BLaER1 treated with 17β-estradiol and CSF1 and Interleukin-3, amounts not matched to agents 10 nM and 100 nM (cell line): ENCODE measurements at regions not wholly inside any gene's neighbourhood (a gene's known extent, or its start where the extent isn't known, plus 50 kb on each side); places are given as distances from the start of the nearest gene placed in this dataset.

Experiments used
- H3K27ac ChIP-seq, 11 experiments: shearing (Covaris generic); formaldehyde crosslinking; 2 replicates each; pipeline ENCODE4 v1.8.1; 2022
- H3K27me3 ChIP-seq, 11 experiments: shearing (Covaris generic); formaldehyde crosslinking; 2 replicates each; pipeline ENCODE4 v1.8.1; 2022
- H3K36me3 ChIP-seq, 11 experiments: shearing (Covaris generic); formaldehyde crosslinking; 2 replicates each; pipeline ENCODE4 v1.8.1; 2022
- H3K4me1 ChIP-seq, 10 experiments: shearing (Covaris generic); formaldehyde crosslinking; 2 replicates each; pipeline ENCODE4 v1.8.1; 2022
- H3K4me2 ChIP-seq, 11 experiments: shearing (Covaris generic); formaldehyde crosslinking; 2 replicates each; pipeline ENCODE4 v1.8.1; 2022
- H3K4me3 ChIP-seq, 10 experiments: shearing (Covaris generic); formaldehyde crosslinking; 2 replicates each; pipeline ENCODE4 v1.8.1; 2022
- H3K9ac ChIP-seq, 11 experiments: shearing (Covaris generic); formaldehyde crosslinking; 2 replicates each; pipeline ENCODE4 v1.8.1; 2022
- H3K9me3 ChIP-seq, 11 experiments: shearing (Covaris generic); formaldehyde crosslinking; replicated peaks in 1 of 11; 2 replicates each; pipeline ENCODE4 v1.8.1; 2022
- H4K20me1 ChIP-seq, 11 experiments: shearing (Covaris generic); formaldehyde crosslinking; 2 replicates each; pipeline ENCODE4 v1.8.1; 2022
- Cebpa-rat ChIP-seq, 11 experiments: shearing (Covaris generic); IDR thresholded peaks; 2 replicates each; pipeline ENCODE4 v1.8.1; 2022

GRCh38 chr18:78521744-78522143 lies 457.9 kb upstream of the SALL3 start:
- Histone ChIP-seq H3K4me2 (no peak overlapping the region), H3K27me3 (no peaks in the 10 kb centered on the region), H3K4me3 (no peak overlapping the region), H3K9ac (no peak overlapping the region), H3K36me3 (no peaks in the 10 kb centered on the region), H4K20me1 (0 out of 22 replicates have a peak, but pooled peaks cover 0 to 8% (median 0%) of the 10 kb centered on the region in 11 experiments), H3K4me1 (peaks cover 0 to 10% (median 6%) of the 10 kb centered on the region in 10 experiments; a peak in 10 of 20 replicates), H3K27ac (no peak overlapping the region), H3K9me3 (no peaks in the 10 kb centered on the region)
- no peak for TF ChIP-seq Cebpa-rat (IDR thresholded peaks at IDR 0.05)

DNA sequence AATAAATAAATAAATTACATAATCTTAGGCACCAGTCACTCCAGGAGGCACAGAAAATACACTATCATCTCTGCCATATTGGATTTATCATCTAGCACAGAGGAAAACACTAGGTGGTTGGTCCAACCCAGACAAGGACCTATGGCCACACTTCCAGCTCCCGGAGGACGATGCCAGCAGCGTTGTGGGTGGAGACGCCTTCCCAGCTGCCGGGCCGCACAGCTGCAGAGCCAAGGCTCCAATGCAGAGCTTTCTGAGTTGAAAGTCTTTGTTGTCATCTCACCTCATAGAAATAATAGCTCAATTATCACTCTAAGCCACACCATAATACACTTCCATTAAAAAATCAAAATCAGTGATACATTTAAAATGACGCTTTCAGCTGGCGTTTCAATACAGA lies 457.1 kb upstream of the SALL3 start:
- no peak overlapping the region for H3K4me3 ChIP-seq
- 0 out of 22 replicates have a peak, but pooled peaks cover 0 to 8% (median 0%) of the 10 kb centered on the region in 11 experiments for H4K20me1 ChIP-seq
- H3K9me3 ChIP-seq = no peaks in the 10 kb centered on the region
- no peak for TF ChIP-seq Cebpa-rat (IDR thresholded peaks at IDR 0.05)
- H3K27ac ChIP-seq = no peak overlapping the region
- peaks cover 0 to 10% (median 6%) of the 10 kb centered on the region in 10 experiments; a peak in 10 of 20 replicates for H3K4me1 ChIP-seq
- no peaks in the 10 kb centered on the region for H3K36me3 ChIP-seq
- no peak overlapping the region for H3K4me2 ChIP-seq
- no peaks in the 10 kb centered on the region for H3K27me3 ChIP-seq
- H3K9ac ChIP-seq = no peak overlapping the region

DNA sequence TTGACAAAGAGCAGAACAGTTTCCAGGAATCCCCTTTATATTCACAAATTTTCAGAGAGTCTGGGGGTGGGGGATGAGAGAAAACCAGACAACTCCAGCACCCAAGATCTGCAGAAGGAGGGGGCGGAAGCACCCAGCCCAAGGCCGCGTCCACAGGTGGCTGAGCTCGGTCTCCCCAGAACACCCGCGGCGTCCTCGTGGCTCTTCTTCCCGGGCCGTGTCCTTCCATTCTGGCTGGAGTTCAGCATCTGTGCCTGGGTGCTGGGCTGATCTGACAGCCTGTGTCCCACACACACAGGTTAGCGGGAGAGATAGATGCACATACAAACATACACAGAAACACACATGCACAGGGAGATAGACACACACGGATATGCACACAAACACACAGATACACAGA lies 455.8 kb upstream of the SALL3 start:
- no peak for TF ChIP-seq Cebpa-rat (IDR thresholded peaks at IDR 0.05)

DNA sequence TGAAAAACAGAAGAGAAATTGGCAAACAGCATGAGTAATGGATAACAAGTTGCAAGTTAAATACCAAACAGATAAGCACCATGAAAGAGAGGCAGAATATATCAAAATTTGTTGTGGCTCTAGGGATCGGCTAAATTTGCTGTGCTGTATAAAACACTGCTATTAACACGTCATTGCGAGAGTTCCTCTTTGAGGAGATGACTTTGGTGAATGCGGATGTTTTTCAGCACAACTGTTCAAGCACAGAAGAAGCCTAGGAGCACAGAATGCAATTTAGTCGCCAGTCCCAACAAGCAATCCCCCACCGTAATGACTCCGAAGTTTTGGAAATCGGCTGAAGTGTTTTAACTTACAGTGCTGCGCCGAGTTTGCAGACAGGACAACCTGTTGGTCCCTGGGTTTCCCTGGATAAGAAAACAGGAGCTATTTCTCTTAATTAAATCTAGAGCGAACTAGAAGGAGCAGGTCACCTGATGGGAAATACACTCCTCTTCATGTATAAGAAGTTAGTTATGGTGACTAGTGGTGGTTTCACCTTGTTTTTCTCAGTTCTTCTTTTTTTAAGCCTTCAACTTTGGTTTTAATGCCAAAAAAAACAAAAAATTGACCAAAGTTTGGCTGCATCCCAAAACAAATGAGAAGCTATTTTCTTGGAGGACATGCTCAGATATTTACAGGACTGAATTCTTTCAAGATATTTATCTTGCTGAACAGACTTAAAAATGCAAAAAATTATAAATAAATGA lies 454.1 kb upstream of the SALL3 start:
- Histone ChIP-seq H3K4me1 (peaks cover 0 to 10% (median 6%) of the 10 kb centered on the region in 10 experiments; a peak in 10 of 20 replicates), H3K9ac (no peak overlapping the region), H3K27me3 (no peaks in the 10 kb centered on the region), H3K27ac (no peak overlapping the region), H3K4me2 (peak overlapping the region in 4 of 11 experiments; percentile 17 to 32 (median 26); a peak in 3 of 22 replicates), H3K36me3 (no peaks in the 10 kb centered on the region), H4K20me1 (no peaks in the 10 kb centered on the region), H3K4me3 (no peak overlapping the region), H3K9me3 (no peaks in the 10 kb centered on the region)
- no peak for TF ChIP-seq Cebpa-rat (IDR thresholded peaks at IDR 0.05)

More for the DNA sequence above, 455.8 kb upstream of the SALL3 start:
- H4K20me1 ChIP-seq = 0 out of 22 replicates have a peak, but pooled peaks cover 0 to 5% (median 0%) of the 10 kb centered on the region in 11 experiments
- no peak overlapping the region for H3K4me3 ChIP-seq
- H3K9me3 ChIP-seq = no peaks in the 10 kb centered on the region
- H3K36me3 ChIP-seq = no peaks in the 10 kb centered on the region
- H3K27me3 ChIP-seq = no peaks in the 10 kb centered on the region
- peaks cover 0 to 10% (median 6%) of the 10 kb centered on the region in 10 experiments; a peak in 10 of 20 replicates for H3K4me1 ChIP-seq
- H3K4me2 ChIP-seq = no peak overlapping the region
- no peak overlapping the region for H3K9ac ChIP-seq
- no peak overlapping the region for H3K27ac ChIP-seq

DNA sequence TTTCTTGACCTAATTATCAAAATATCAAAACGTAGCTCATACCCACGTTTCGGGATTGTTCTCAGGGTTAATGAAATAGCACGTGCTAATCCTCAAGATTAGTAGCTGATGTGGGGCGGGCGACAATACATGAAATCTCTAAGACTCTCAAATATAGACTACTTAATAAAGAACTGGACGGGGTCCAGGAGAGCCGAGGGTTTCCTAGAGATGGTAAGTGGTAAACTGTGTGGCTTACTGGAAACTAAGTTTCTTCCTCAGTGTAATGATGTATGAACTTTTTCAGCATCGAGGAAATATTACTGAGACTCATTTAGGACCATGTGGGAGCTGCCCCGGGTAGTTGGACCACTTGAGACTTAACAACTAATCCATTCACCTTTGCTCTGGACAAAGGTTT lies 453.3 kb upstream of the SALL3 start:
- no peak for TF ChIP-seq Cebpa-rat (IDR thresholded peaks at IDR 0.05)
- no peaks in the 10 kb centered on the region for H4K20me1 ChIP-seq
- peaks cover 0 to 10% (median 6%) of the 10 kb centered on the region in 10 experiments; a peak in 10 of 20 replicates for H3K4me1 ChIP-seq

GRCh38 chr18:78526923-78527711 lies 452.5 kb upstream of the SALL3 start:
- TF ChIP-seq Cebpa-rat (IDR thresholded peaks at IDR 0.05) = no peak
- H3K9me3 ChIP-seq = no peaks in the 10 kb centered on the region
- H3K9ac ChIP-seq = no peak overlapping the region
- no peaks in the 10 kb centered on the region for H3K27me3 ChIP-seq
- H3K27ac ChIP-seq = no peak overlapping the region
- peaks cover 0 to 10% (median 6%) of the 10 kb centered on the region in 10 experiments; a peak in 10 of 20 replicates for H3K4me1 ChIP-seq
- H4K20me1 ChIP-seq = no peaks in the 10 kb centered on the region
- no peaks in the 10 kb centered on the region for H3K36me3 ChIP-seq
- H3K4me2 ChIP-seq = no peak overlapping the region
- H3K4me3 ChIP-seq = no peak overlapping the region

More for the DNA sequence above, 453.3 kb upstream of the SALL3 start:
- no peak overlapping the region for H3K27ac ChIP-seq
- H3K27me3 ChIP-seq = no peaks in the 10 kb centered on the region
- no peak overlapping the region for H3K4me3 ChIP-seq
- no peaks in the 10 kb centered on the region for H3K9me3 ChIP-seq
- no peaks in the 10 kb centered on the region for H3K36me3 ChIP-seq
- no peak overlapping the region for H3K9ac ChIP-seq
- no peak overlapping the region for H3K4me2 ChIP-seq

DNA sequence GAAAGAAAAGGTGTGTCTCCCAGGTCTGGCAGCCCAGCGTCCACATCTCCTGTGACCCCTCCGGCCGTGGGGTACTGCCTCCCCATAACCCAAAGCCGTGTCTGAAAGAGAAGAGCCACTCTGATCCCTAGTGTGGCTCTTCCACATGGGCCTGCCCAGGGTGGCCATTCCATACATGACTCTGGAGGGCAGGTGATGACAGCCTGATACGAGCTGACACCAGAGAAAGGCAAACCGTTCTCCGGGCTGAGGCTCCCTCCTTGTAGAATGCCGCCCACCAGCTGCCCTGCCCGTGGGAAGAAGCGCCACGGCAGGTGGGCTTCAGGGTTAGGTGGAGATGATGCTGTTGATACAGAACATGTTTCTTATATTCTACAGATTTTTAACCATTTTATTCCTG lies 451.6 kb upstream of the SALL3 start:
- no peaks in the 10 kb centered on the region for H4K20me1 ChIP-seq
- H3K4me2 ChIP-seq = no peak overlapping the region
- no peaks in the 10 kb centered on the region for H3K9me3 ChIP-seq
- no peak overlapping the region for H3K27ac ChIP-seq
- H3K27me3 ChIP-seq = no peaks in the 10 kb centered on the region
- H3K36me3 ChIP-seq = no peaks in the 10 kb centered on the region
- no peak overlapping the region for H3K4me3 ChIP-seq
- H3K9ac ChIP-seq = no peak overlapping the region
- no peak for TF ChIP-seq Cebpa-rat (IDR thresholded peaks at IDR 0.05)
- H3K4me1 ChIP-seq = peaks cover 0 to 10% (median 6%) of the 10 kb centered on the region in 10 experiments; a peak in 10 of 20 replicates

DNA sequence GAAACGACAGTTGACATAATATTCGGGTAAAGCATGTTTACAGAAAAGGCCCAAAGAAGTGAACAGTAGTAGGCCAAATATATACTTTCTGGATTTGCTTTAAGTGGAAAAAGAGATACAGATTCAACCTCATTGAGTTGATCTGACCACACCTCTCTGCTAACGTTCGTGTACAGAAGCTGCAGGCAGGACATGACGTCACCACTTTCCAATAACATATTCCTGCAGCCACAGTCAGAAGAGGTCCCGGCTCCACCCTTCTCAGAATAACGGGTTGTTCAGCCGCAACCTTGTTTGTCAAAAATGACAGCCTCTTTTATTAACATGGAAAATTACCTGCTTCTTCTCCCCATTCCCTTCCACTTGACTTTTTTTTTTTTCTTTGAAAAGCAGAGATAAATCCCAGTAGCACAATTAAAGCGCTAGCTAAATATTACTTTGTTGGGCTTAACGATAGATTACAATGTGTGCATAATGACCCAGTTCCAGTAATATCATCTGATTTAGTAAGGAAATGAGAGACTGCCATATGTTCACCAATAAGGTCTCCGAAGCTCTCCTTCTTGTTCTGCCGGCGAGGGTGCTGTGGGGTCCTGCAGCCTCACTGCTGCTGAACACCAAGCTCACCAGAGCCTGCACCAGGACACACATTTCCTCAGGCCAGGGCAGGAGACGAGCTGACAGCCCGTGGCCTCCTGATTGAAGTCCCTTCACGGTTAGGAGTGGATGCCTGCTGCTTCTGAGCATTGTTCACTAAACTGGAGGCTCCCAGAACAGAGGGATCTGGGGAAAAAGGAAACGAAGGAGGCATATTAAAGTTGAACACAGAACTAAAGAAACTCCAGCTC lies 451.0 kb upstream of the SALL3 start:
- H4K20me1 ChIP-seq = no peaks in the 10 kb centered on the region
- no peaks in the 10 kb centered on the region for H3K9me3 ChIP-seq
- no peak overlapping the region for H3K4me3 ChIP-seq
- H3K9ac ChIP-seq = no peak overlapping the region
- no peaks in the 10 kb centered on the region for H3K36me3 ChIP-seq
- no peaks in the 10 kb centered on the region for H3K27me3 ChIP-seq
- H3K4me1 ChIP-seq = peaks cover 0 to 10% (median 6%) of the 10 kb centered on the region in 10 experiments; a peak in 10 of 20 replicates
- no peak overlapping the region for H3K27ac ChIP-seq
- H3K4me2 ChIP-seq = no peak overlapping the region
- no peak for TF ChIP-seq Cebpa-rat (IDR thresholded peaks at IDR 0.05)
